Calu3 (cell line): ENCODE measurements at regions not wholly inside any gene's neighbourhood (a gene's known extent, or its start where the extent isn't known, plus 50 kb on each side); places are given as distances from the start of the nearest gene placed in this dataset.

ENCODE experiments used
- BruUV-seq: library from RNA; stranded (reverse); fragments of 400-500 nt; replicated peaks from 2 replicates; lab custom pipeline; 2021; lab: Mats Ljungman, UMichigan
- CTCF ChIA-PET: fragments of 300-600 bp; sonication (Branson Sonifier 250); formaldehyde crosslinking; loops from one replicate; lab custom pipeline; 2022; ENCODE audit warnings: antibody characterized with exemption; lab: Charles Lee
- DNase-seq: peaks from one replicate; pipeline ENCODE4 v3.0.0; 2022
- H3K27ac Mint-ChIP-seq: one replicate; pipeline ENCODE4 v1.8.0; 2022; ENCODE audit warnings: mixed read lengths; ENCODE audit not compliant: unreplicated experiment
- H3K27me3 Mint-ChIP-seq: one replicate; pipeline ENCODE4 v1.8.0; 2022; ENCODE audit warnings: mixed read lengths; ENCODE audit not compliant: unreplicated experiment
- H3K36me3 Mint-ChIP-seq: one replicate; pipeline ENCODE4 v1.8.0; 2022; ENCODE audit warnings: mild to moderate bottlenecking, moderate library complexity, mixed read lengths; ENCODE audit not compliant: insufficient read depth, unreplicated experiment
- H3K4me1 Mint-ChIP-seq: one replicate; pipeline ENCODE4 v1.8.0; 2022; ENCODE audit warnings: mild to moderate bottlenecking, low read depth, mixed read lengths; ENCODE audit not compliant: unreplicated experiment
- H3K4me3 Mint-ChIP-seq: one replicate; pipeline ENCODE4 v1.8.0; 2022; ENCODE audit warnings: mild to moderate bottlenecking, low read depth, moderate library complexity, mixed read lengths; ENCODE audit not compliant: unreplicated experiment
- H3K9me3 Mint-ChIP-seq: one replicate; pipeline ENCODE4 v1.8.0; 2022; ENCODE audit warnings: low read depth, mixed read lengths; ENCODE audit not compliant: unreplicated experiment
- CTCF ChIP-seq: fragments of 200-600 bp; IDR thresholded peaks from one replicate; pipeline ENCODE4 v1.8.0; 2022; ENCODE audit warnings: antibody characterized with exemption; ENCODE audit not compliant: unreplicated experiment
- intact Hi-C: fragments of 100-400 bp; cut with micrococcal nuclease; formaldehyde crosslinking; loops from one replicate; pipeline ENCODE4 v1.10.0; 2022; ENCODE audit not compliant: unreplicated experiment

DNA sequence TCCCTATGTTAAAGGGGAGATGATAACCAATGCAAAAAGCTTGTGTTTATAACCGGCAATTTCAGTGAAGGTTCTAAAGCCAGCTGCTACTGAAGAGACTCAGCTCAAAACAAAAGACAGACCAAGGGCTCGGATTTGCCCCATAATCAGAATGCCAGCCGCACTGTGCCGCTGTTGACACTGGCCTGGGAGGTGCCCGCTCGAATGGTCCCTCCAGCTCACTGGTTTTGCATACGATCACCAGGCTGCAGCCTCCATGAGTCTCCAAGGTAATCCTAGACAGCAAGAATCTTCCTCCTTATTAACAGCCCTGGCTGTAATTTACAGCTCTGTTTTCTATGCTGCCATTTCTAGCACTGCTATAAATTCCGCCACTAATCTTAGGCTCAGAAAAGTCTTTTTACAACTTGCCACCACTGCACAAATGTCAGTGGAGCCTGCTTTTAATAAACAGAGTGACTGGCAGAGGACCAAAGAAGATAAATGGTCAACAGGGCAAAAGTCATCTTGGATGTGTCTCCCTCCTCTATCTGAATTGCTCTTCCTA lies 155.7 kb upstream of the SH3BP4 start:
- Mint-ChIP-seq H3K9me3 (no peaks in the 10 kb centered on the region), H3K27ac (no peak overlapping the region), H3K4me3 (no peak overlapping the region), H3K4me1 (no peaks in the 10 kb centered on the region), H3K36me3 (no peaks in the 10 kb centered on the region), H3K27me3 (peaks cover 65% of the 10 kb centered on the region)
- CTCF ChIA-PET, result no interaction called here
- BruUV-seq, result no TSS peak
- no peak for DNase-seq
- TF ChIP-seq CTCF, result no peak
- intact Hi-C loops, result no loop called here

DNA sequence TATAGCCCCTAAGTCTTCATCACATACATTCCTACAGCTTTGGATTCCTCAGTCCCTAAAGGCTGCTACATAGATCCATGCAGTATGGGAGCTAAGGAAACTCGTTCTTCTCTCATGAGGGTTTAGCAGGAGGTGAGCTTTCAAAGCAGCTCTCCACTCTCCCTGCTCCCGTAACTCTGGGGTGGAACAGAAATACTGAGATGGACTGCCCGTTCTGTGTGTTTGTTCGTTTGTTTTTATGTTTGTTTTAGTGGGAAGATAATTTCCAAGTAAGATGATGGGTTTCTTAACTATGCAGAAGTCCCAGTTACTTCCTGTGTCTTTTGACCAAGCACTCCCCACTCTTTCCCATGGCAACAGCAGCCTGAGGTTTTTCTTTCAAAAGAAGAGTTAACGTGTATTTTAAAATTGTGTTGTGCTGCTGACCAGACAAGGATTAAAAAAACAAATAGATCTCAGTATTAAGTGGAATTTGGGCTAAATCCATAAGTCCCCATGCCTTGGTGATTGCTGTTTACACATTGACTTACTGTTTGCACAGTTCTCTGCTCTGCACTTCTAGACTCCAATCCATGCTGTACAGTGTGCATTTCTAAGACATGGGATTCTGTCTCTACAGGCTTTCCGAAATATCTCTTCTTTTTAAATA lies 156.4 kb upstream of the SH3BP4 start:
- Mint-ChIP-seq H3K4me3 (no peak overlapping the region), H3K27me3 (peaks cover 65% of the 10 kb centered on the region), H3K9me3 (no peaks in the 10 kb centered on the region), H3K27ac (no peak overlapping the region), H3K36me3 (no peaks in the 10 kb centered on the region), H3K4me1 (no peaks in the 10 kb centered on the region)
- no peak for DNase-seq
- intact Hi-C loops, result no loop called here
- no TSS peak for BruUV-seq
- TF ChIP-seq CTCF, result no peak
- CTCF ChIA-PET, result interaction anchor here (0.5 kb wide), 2 partner anchors 9 to 86 kb away, joined by 3 read pairs; no protein-coding TSS in a partner anchor

- peaks cover 67% of the 10 kb centered on the region for H3K27me3 Mint-ChIP-seq
- TF ChIP-seq CTCF, result no peak
- DNase-seq, result no peak
- BruUV-seq, result no TSS peak
- no peak overlapping the region for H3K27ac Mint-ChIP-seq
- H3K9me3 Mint-ChIP-seq, result no peaks in the 10 kb centered on the region
- intact Hi-C loops, result no loop called here
- no peak overlapping the region for H3K4me3 Mint-ChIP-seq
- no peaks in the 10 kb centered on the region for H3K36me3 Mint-ChIP-seq
- H3K4me1 Mint-ChIP-seq, result no peaks in the 10 kb centered on the region
- CTCF ChIA-PET, result no interaction called here
Observed at GRCh38 chr2:234794866-234795265, 157.0 kb upstream of the SH3BP4 start.

DNA sequence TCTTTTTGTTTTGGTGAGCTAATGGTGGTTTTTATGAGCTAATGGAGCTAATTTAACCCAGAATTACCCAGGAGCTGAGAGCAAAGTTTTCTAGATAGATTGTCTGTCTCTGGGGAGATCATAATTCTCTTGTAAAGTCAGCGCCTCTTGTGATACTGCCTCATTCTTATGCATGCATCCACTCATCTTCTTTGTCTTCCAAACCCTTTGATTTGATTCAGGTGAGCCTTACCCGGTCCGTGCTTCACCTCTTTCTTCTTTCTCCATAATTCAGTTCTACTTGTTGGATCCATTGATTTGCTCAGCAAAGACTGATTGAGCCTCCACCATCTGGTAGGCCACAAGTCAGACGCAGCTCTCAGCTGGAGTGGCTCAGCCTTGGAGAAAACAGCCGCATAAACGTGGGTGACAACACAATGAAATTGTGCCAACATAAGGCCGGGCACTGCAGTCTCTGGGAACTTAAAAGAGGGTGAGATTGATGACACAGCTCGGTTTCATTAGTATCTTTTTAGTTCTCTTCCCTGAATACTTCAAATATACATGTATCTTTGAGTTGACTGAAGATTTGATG lies 158.5 kb upstream of the SH3BP4 start:
- H3K4me1 Mint-ChIP-seq, result no peaks in the 10 kb centered on the region
- H3K4me3 Mint-ChIP-seq, result no peak overlapping the region
- no TSS peak for BruUV-seq

More for the DNA sequence above, 158.5 kb upstream of the SH3BP4 start:
- Mint-ChIP-seq H3K9me3 (no peaks in the 10 kb centered on the region), H3K27ac (no peak overlapping the region), H3K27me3 (peaks cover 71% of the 10 kb centered on the region), H3K36me3 (no peaks in the 10 kb centered on the region)
- no peak for TF ChIP-seq CTCF
- DNase-seq, result no peak
- CTCF ChIA-PET, result no interaction called here
- intact Hi-C loops, result no loop called here
